ENCODE measurements at regions not wholly inside any gene's neighbourhood (a gene's known extent, or its start where the extent isn't known, plus 50 kb on each side); places are given as distances from the start of the nearest gene placed in this dataset.
A peak's percentile ranks its signal among the peaks of the same experiment; 100 is the strongest.

DNA sequence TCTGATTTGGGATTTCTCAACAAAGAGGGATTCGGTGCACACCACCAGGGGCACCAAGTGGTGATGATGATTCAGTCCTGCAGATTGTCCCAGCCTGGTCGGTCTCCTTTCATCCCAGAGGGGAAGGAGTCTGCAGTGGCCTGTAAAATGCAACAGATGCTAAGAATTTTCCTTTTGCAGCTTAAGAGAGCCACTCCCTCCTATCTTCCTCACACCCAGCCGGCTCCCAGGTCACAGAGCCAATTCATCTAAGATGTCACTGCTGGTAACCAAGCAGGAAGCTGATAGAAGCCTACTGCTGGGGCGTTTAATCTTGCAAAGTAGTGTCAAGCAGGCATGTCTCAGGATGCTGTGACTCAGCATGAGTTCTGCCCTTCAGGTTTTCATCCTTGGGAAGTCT is 203.8 kb upstream of the LRFN2 start:
- Mint-ChIP-seq H3K36me3 (ENCODE audit: low read depth) (no peaks in the 10 kb centered on the region), H3K27me3 (ENCODE audit: low read depth) (peaks cover 30% of the 10 kb centered on the region), H3K27ac (no peak overlapping the region), H3K4me3 (no peak overlapping the region), H3K4me1 (peaks cover 7% of the 10 kb centered on the region), H3K9me3 (no peaks in the 10 kb centered on the region)
- no peak for TF ChIP-seq CTCF (IDR thresholded peaks at IDR 0.05; ENCODE audit: unreplicated experiment in 3 of 3)

GRCh38 chr6:40788661-40789655 is 201.8 kb upstream of the LRFN2 start:
- Mint-ChIP-seq H3K4me1 (peaks cover 7% of the 10 kb centered on the region), H3K27ac (peak overlapping the region; percentile 54 to 76 (median 73)), H3K4me3 (no peak overlapping the region), H3K27me3 (ENCODE audit: low read depth) (peaks cover 33% of the 10 kb centered on the region), H3K9me3 (no peaks in the 10 kb centered on the region), H3K36me3 (ENCODE audit: low read depth) (no peaks in the 10 kb centered on the region)
- no peak for TF ChIP-seq CTCF (IDR thresholded peaks at IDR 0.05; ENCODE audit: unreplicated experiment in 3 of 3)

DNA sequence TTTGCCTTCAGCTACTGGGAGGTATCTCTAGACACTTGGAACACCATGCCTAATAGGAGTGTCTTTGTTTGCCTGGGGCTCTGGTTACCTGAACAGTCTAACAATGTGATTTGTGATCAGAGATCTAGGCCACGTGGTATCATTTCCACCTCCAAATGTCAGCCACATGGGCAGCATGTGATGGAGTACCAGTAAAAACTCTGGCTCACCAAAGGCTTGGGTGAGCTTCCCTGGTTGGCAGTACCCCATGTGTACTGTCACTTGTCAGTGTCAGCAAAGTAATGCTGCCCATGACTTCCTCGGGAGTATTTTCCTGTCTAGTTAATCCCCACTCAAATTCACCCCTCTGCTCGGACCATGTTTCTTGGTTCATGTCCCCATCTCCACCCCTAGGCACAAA is 195.2 kb upstream of the LRFN2 start:
- Mint-ChIP-seq H3K27ac (no peak overlapping the region), H3K36me3 (ENCODE audit: low read depth) (no peaks in the 10 kb centered on the region), H3K9me3 (no peaks in the 10 kb centered on the region), H3K4me1 (no peaks in the 10 kb centered on the region), H3K27me3 (ENCODE audit: low read depth) (peaks cover 17% of the 10 kb centered on the region), H3K4me3 (no peak overlapping the region)
- no peak for TF ChIP-seq CTCF (IDR thresholded peaks at IDR 0.05; ENCODE audit: unreplicated experiment in 3 of 3)

- Mint-ChIP-seq H3K27me3 (ENCODE audit: low read depth) (peaks cover 15% of the 10 kb centered on the region), H3K9me3 (no peaks in the 10 kb centered on the region), H3K4me3 (no peak overlapping the region), H3K4me1 (no peaks in the 10 kb centered on the region), H3K36me3 (ENCODE audit: low read depth) (no peaks in the 10 kb centered on the region), H3K27ac (no peak overlapping the region)
- no peak for TF ChIP-seq CTCF (IDR thresholded peaks at IDR 0.05; ENCODE audit: unreplicated experiment in 3 of 3)
These were observed 193.5 kb upstream of the LRFN2 start for GRCh38 chr6:40780637-40781036.

GRCh38 chr6:40779409-40779808 is 192.2 kb upstream of the LRFN2 start:
- Mint-ChIP-seq H3K27me3 (ENCODE audit: low read depth) (peaks cover 18% of the 10 kb centered on the region), H3K36me3 (ENCODE audit: low read depth) (no peaks in the 10 kb centered on the region), H3K4me3 (no peak overlapping the region), H3K4me1 (no peaks in the 10 kb centered on the region), H3K9me3 (no peaks in the 10 kb centered on the region), H3K27ac (no peak overlapping the region)
- no peak for TF ChIP-seq CTCF (IDR thresholded peaks at IDR 0.05; ENCODE audit: unreplicated experiment in 3 of 3)

GRCh38 chr6:40778918-40779317 is 191.8 kb upstream of the LRFN2 start:
- H3K36me3 Mint-ChIP-seq (ENCODE audit: low read depth) = no peaks in the 10 kb centered on the region
- no peaks in the 10 kb centered on the region for H3K4me1 Mint-ChIP-seq
- H3K9me3 Mint-ChIP-seq = no peaks in the 10 kb centered on the region
- no peak overlapping the region for H3K27ac Mint-ChIP-seq
- H3K27me3 Mint-ChIP-seq (ENCODE audit: low read depth) = peaks cover 17% of the 10 kb centered on the region
- TF ChIP-seq CTCF (IDR thresholded peaks at IDR 0.05; ENCODE audit: unreplicated experiment in 3 of 3) = no peak
- no peak overlapping the region for H3K4me3 Mint-ChIP-seq
